T-helper 2 cell treated with Interferon-gamma antibody and Interleukin-4, amounts not matched to agents 5 μg/mL and 100 μg/mL, for 36 hours (primary cell): ENCODE measurements at regions not wholly inside any gene's neighbourhood (a gene's known extent, or its start where the extent isn't known, plus 50 kb on each side); places are given as distances from the start of the nearest gene placed in this dataset.

ENCODE experiments used
- DNase-seq: peaks from one replicate; pipeline ENCODE4 v3.0.0; 2021; ENCODE audit warnings: low spot score
- H3K27ac Mint-ChIP-seq: one replicate; pipeline ENCODE4 v1.8.0; 2021; ENCODE audit warnings: mild to moderate bottlenecking, mixed read lengths
- H3K27me3 Mint-ChIP-seq: one replicate; pipeline ENCODE4 v1.8.0; 2021; ENCODE audit warnings: low read depth, mixed read lengths
- H3K36me3 Mint-ChIP-seq: one replicate; pipeline ENCODE4 v1.8.0; 2021; ENCODE audit warnings: low read depth, mixed read lengths
- H3K4me1 Mint-ChIP-seq: one replicate; pipeline ENCODE4 v1.8.0; 2021; ENCODE audit warnings: low read depth, mixed read lengths
- H3K4me3 Mint-ChIP-seq: one replicate; pipeline ENCODE4 v1.8.0; 2022; ENCODE audit warnings: mild to moderate bottlenecking, moderate library complexity, mixed read lengths
- H3K9me3 Mint-ChIP-seq: one replicate; pipeline ENCODE4 v1.8.0; 2021; ENCODE audit warnings: mixed read lengths

- H3K27me3 Mint-ChIP-seq, result no peaks in the 10 kb centered on the region
- no peaks in the 10 kb centered on the region for H3K4me1 Mint-ChIP-seq
- no peaks in the 10 kb centered on the region for H3K36me3 Mint-ChIP-seq
- no peak for DNase-seq
- no peaks in the 10 kb centered on the region for H3K9me3 Mint-ChIP-seq
- H3K4me3 Mint-ChIP-seq, result no peak overlapping the region
- H3K27ac Mint-ChIP-seq, result no peak overlapping the region
Observed at GRCh38 chr11:115579181-115579825, 75.1 kb upstream of the CADM1 start.

- Mint-ChIP-seq H3K27me3 (no peaks in the 10 kb centered on the region), H3K36me3 (no peaks in the 10 kb centered on the region), H3K27ac (no peak overlapping the region), H3K4me1 (no peaks in the 10 kb centered on the region), H3K4me3 (no peak overlapping the region), H3K9me3 (no peaks in the 10 kb centered on the region)
- DNase-seq, result no peak
Observed at GRCh38 chr11:115578275-115578674, 74.1 kb upstream of the CADM1 start.

DNA sequence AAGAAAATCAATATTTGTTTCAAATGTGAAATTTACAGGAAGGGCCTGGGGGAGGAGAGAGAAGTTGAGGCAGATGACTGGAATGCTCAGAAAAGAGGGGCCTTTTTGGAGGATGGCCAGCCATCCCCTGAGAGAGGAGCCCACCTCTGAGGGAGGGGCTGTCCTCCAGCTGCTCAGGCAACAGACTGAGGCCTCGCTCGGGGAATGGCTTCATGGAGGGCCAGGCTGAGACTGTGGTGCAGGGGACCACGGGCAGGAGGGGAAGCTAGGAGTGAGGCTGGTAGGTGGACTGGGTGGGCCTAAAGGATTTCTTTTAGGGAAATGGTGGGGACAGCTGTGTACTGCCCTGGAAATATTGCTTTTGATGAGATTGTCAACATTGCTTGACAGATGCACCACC lies 73.5 kb upstream of the CADM1 start:
- H3K27ac Mint-ChIP-seq, result no peak overlapping the region
- no peaks in the 10 kb centered on the region for H3K27me3 Mint-ChIP-seq
- no peaks in the 10 kb centered on the region for H3K36me3 Mint-ChIP-seq
- DNase-seq, result no peak
- no peak overlapping the region for H3K4me3 Mint-ChIP-seq
- H3K9me3 Mint-ChIP-seq, result no peaks in the 10 kb centered on the region
- no peaks in the 10 kb centered on the region for H3K4me1 Mint-ChIP-seq

- Mint-ChIP-seq H3K36me3 (no peaks in the 10 kb centered on the region), H3K9me3 (no peaks in the 10 kb centered on the region), H3K27me3 (no peaks in the 10 kb centered on the region), H3K27ac (no peak overlapping the region), H3K4me1 (no peaks in the 10 kb centered on the region), H3K4me3 (no peak overlapping the region)
- DNase-seq, result no peak
Observed at GRCh38 chr11:115576606-115577380, 72.6 kb upstream of the CADM1 start.

- H3K36me3 Mint-ChIP-seq, result no peaks in the 10 kb centered on the region
- no peaks in the 10 kb centered on the region for H3K27me3 Mint-ChIP-seq
- no peak overlapping the region for H3K4me3 Mint-ChIP-seq
- DNase-seq, result no peak
- H3K9me3 Mint-ChIP-seq, result no peaks in the 10 kb centered on the region
- H3K27ac Mint-ChIP-seq, result no peak overlapping the region
- H3K4me1 Mint-ChIP-seq, result no peaks in the 10 kb centered on the region
Observed at GRCh38 chr11:115572551-115572950, 68.3 kb upstream of the CADM1 start.

- Mint-ChIP-seq H3K36me3 (no peaks in the 10 kb centered on the region), H3K9me3 (no peaks in the 10 kb centered on the region), H3K27ac (no peak overlapping the region), H3K27me3 (no peaks in the 10 kb centered on the region), H3K4me1 (no peaks in the 10 kb centered on the region), H3K4me3 (no peak overlapping the region)
- no peak for DNase-seq
Observed at GRCh38 chr11:115566180-115566764, 62.1 kb upstream of the CADM1 start.

DNA sequence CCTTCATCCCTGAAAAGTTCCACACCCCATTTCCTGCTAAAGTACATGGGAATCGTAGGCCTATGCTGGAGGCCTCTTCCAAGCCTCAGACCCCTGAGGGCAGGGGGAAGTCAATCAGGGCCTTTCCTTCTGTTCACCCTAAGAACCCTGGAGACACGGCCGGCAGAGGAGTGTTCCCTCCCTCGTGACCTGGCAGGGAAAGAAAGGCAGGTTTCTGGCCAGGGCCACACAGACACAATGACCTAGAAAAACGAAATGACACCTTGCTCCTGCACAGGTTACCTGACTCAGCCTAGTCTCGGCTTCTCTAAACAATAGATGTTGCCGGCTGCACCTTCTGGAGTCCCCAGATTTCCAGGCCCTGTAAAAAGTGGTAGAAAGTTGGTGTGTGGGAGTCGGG lies 60.6 kb upstream of the CADM1 start:
- no peak for DNase-seq
- Mint-ChIP-seq H3K4me3 (no peak overlapping the region), H3K9me3 (no peaks in the 10 kb centered on the region), H3K36me3 (no peaks in the 10 kb centered on the region), H3K4me1 (no peaks in the 10 kb centered on the region), H3K27ac (no peak overlapping the region), H3K27me3 (no peaks in the 10 kb centered on the region)

GRCh38 chr11:115561116-115561515 lies 56.9 kb upstream of the CADM1 start:
- no peaks in the 10 kb centered on the region for H3K36me3 Mint-ChIP-seq
- no peaks in the 10 kb centered on the region for H3K4me1 Mint-ChIP-seq
- no peaks in the 10 kb centered on the region for H3K27me3 Mint-ChIP-seq
- no peak overlapping the region for H3K4me3 Mint-ChIP-seq
- H3K27ac Mint-ChIP-seq, result no peak overlapping the region
- DNase-seq, result no peak
- H3K9me3 Mint-ChIP-seq, result no peaks in the 10 kb centered on the region

- H3K36me3 Mint-ChIP-seq, result no peaks in the 10 kb centered on the region
- H3K9me3 Mint-ChIP-seq, result no peaks in the 10 kb centered on the region
- no peak overlapping the region for H3K27ac Mint-ChIP-seq
- no peak for DNase-seq
- H3K4me1 Mint-ChIP-seq, result no peaks in the 10 kb centered on the region
- no peaks in the 10 kb centered on the region for H3K27me3 Mint-ChIP-seq
- H3K4me3 Mint-ChIP-seq, result no peak overlapping the region
Observed at GRCh38 chr11:115558635-115559034, 54.4 kb upstream of the CADM1 start.

- no peak overlapping the region for H3K27ac Mint-ChIP-seq
Observed at GRCh38 chr11:115557681-115558080, 53.5 kb upstream of the CADM1 start.

GRCh38 chr11:115556984-115557383 lies 52.8 kb upstream of the CADM1 start:
- H3K4me1 Mint-ChIP-seq, result no peaks in the 10 kb centered on the region
- no peaks in the 10 kb centered on the region for H3K36me3 Mint-ChIP-seq
- no peaks in the 10 kb centered on the region for H3K27me3 Mint-ChIP-seq
- H3K9me3 Mint-ChIP-seq, result no peaks in the 10 kb centered on the region
- H3K4me3 Mint-ChIP-seq, result no peak overlapping the region
- no peak for DNase-seq
- no peak overlapping the region for H3K27ac Mint-ChIP-seq

More at GRCh38 chr11:115557681-115558080, 53.5 kb upstream of the CADM1 start:
- H3K4me3 Mint-ChIP-seq, result no peak overlapping the region
- H3K36me3 Mint-ChIP-seq, result no peaks in the 10 kb centered on the region
- no peaks in the 10 kb centered on the region for H3K4me1 Mint-ChIP-seq
- H3K27me3 Mint-ChIP-seq, result no peaks in the 10 kb centered on the region
- no peak for DNase-seq
- H3K9me3 Mint-ChIP-seq, result no peaks in the 10 kb centered on the region

DNA sequence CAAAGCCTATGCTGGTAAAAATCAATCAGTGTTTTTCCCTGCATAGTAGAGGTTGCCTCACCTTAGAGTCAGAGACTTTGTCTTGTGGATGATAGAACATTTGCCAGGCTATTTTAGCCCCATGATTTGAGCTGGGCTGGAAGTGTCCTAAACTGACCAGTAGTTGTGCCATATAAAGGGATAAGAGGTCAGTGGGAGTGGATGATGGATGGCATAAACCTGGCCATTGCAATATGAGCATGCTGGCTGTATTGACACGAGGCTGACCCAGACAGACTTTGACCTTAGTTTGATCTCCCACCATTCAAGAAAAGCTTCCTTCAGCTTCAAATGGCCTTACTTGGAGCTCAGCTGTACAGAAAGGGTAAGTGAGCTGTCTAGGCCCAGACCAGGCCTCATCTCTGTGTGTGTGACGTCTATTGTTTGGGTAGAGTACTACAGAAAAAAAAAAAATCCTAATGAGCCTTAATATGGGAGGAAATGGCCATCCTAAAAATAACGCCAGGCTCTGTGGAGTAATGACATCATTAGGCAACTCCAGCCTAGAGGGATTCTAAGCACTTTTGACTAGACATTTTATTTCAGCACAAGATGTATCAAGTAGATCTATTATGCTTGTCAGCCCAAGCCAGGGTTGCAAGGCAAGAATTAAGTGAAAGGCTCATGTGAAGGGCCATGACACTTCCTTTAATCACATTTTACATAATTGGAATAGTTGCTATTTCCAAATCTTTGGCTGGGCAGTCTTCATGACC lies 51.3 kb upstream of the CADM1 start:
- H3K4me3 Mint-ChIP-seq, result no peak overlapping the region
- no peak overlapping the region for H3K27ac Mint-ChIP-seq
- no peak for DNase-seq
- no peaks in the 10 kb centered on the region for H3K36me3 Mint-ChIP-seq
- no peaks in the 10 kb centered on the region for H3K27me3 Mint-ChIP-seq
- H3K9me3 Mint-ChIP-seq, result no peaks in the 10 kb centered on the region
- H3K4me1 Mint-ChIP-seq, result no peaks in the 10 kb centered on the region
